ENCODE measurements at regions not wholly inside any gene's neighbourhood (a gene's known extent, or its start where the extent isn't known, plus 50 kb on each side); places are given as distances from the start of the nearest gene placed in this dataset.

GRCh38 chr4:107129076-107129475 is 93.0 kb upstream of the DKK2 start:
- no peak for TF ChIP-seq CTCF (IDR thresholded peaks at IDR 0.05; ENCODE audit: low read depth, low read length, missing control alignments)
- no peak for DNase-seq (ENCODE audit: low read depth)
- no peak overlapping the region for H3K4me3 ChIP-seq (ENCODE audit: low read depth, low read length)

- TF ChIP-seq CTCF (IDR thresholded peaks at IDR 0.05; ENCODE audit: low read depth, low read length, missing control alignments) = no peak
- no peak overlapping the region for H3K4me3 ChIP-seq (ENCODE audit: low read depth, low read length)
- DNase-seq (ENCODE audit: low read depth) = no peak
Measured at GRCh38 chr4:107128116-107128515, 92.0 kb upstream of the DKK2 start.

- no peak for TF ChIP-seq CTCF (IDR thresholded peaks at IDR 0.05; ENCODE audit: low read depth, low read length, missing control alignments)
- no peak for DNase-seq (ENCODE audit: low read depth)
- H3K4me3 ChIP-seq (ENCODE audit: low read depth, low read length) = no peak overlapping the region
Measured at GRCh38 chr4:107125496-107125895, 89.4 kb upstream of the DKK2 start.

- DNase-seq (ENCODE audit: low read depth) = no peak
- no peak for TF ChIP-seq CTCF (IDR thresholded peaks at IDR 0.05; ENCODE audit: low read depth, low read length, missing control alignments)
- H3K4me3 ChIP-seq (ENCODE audit: low read depth, low read length) = no peak overlapping the region
Measured at GRCh38 chr4:107122736-107123135, 86.6 kb upstream of the DKK2 start.

GRCh38 chr4:107120661-107121060 is 84.5 kb upstream of the DKK2 start:
- no peak overlapping the region for H3K4me3 ChIP-seq (ENCODE audit: low read depth, low read length)
- DNase-seq (ENCODE audit: low read depth) = no peak
- TF ChIP-seq CTCF (IDR thresholded peaks at IDR 0.05; ENCODE audit: low read depth, low read length, missing control alignments) = no peak

- no peak overlapping the region for H3K4me3 ChIP-seq (ENCODE audit: low read depth, low read length)
- no peak for TF ChIP-seq CTCF (IDR thresholded peaks at IDR 0.05; ENCODE audit: low read depth, low read length, missing control alignments)
- no peak for DNase-seq (ENCODE audit: low read depth)
Measured at GRCh38 chr4:107117726-107118125, 81.6 kb upstream of the DKK2 start.

GRCh38 chr4:107115185-107115847 is 79.2 kb upstream of the DKK2 start:
- no peak for TF ChIP-seq CTCF (IDR thresholded peaks at IDR 0.05; ENCODE audit: low read depth, low read length, missing control alignments)
- H3K4me3 ChIP-seq (ENCODE audit: low read depth, low read length) = no peak overlapping the region
- no peak for DNase-seq (ENCODE audit: low read depth)

Measured in GM12864 (cell line).